DND-41 (cell line): ENCODE measurements at regions not wholly inside any gene's neighbourhood (a gene's known extent, or its start where the extent isn't known, plus 50 kb on each side); places are given as distances from the start of the nearest gene placed in this dataset.

Source experiments
- EZH2 ChIP-seq: IDR thresholded peaks from 3 replicates; pipeline ENCODE4 v1.6.1; 2012; ENCODE audit warnings: borderline replicate concordance, low read depth, mild to moderate bottlenecking, moderate library complexity, low read length, inconsistent platforms; ENCODE audit not compliant: severe bottlenecking
- TF ChIP-seq, protein P1 (sequence below): IDR thresholded peaks from 2 replicates; pipeline ENCODE4 v1.5.1; 2012; ENCODE audit warnings: borderline replicate concordance, low read length, moderate library complexity, mild to moderate bottlenecking; ENCODE audit not compliant: poor library complexity, severe bottlenecking; ENCODE audit errors: extremely low read depth

GRCh38 chr17:70934835-70935234, 765.5 kb downstream of the KCNJ2 start:
- TF ChIP-seq, protein P1, sequence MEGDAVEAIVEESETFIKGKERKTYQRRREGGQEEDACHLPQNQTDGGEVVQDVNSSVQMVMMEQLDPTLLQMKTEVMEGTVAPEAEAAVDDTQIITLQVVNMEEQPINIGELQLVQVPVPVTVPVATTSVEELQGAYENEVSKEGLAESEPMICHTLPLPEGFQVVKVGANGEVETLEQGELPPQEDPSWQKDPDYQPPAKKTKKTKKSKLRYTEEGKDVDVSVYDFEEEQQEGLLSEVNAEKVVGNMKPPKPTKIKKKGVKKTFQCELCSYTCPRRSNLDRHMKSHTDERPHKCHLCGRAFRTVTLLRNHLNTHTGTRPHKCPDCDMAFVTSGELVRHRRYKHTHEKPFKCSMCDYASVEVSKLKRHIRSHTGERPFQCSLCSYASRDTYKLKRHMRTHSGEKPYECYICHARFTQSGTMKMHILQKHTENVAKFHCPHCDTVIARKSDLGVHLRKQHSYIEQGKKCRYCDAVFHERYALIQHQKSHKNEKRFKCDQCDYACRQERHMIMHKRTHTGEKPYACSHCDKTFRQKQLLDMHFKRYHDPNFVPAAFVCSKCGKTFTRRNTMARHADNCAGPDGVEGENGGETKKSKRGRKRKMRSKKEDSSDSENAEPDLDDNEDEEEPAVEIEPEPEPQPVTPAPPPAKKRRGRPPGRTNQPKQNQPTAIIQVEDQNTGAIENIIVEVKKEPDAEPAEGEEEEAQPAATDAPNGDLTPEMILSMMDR, result no peak
- TF ChIP-seq EZH2, result no peak
